SU-DHL-6 (cell line): ENCODE measurements at regions not wholly inside any gene's neighbourhood (a gene's known extent, or its start where the extent isn't known, plus 50 kb on each side); places are given as distances from the start of the nearest gene placed in this dataset.

Experiments used
- EZH2phosphoT487 ChIP-seq: fragments of 200-600 bp; sonication (generic), shearing (Covaris generic); conservative IDR thresholded peaks from 2 replicates; pipeline ENCODE4 v1.6.1; 2018; ENCODE audit warnings: mild to moderate bottlenecking, antibody characterized with exemption, low read length, moderate library complexity, mixed read lengths
- TF ChIP-seq, protein P1 (sequence below): fragments of 200-600 bp; sonication (generic); IDR thresholded peaks from one replicate; pipeline ENCODE4 v1.5.1; 2017; ENCODE audit warnings: antibody characterized with exemption, mild to moderate bottlenecking, low read length, moderate library complexity; ENCODE audit not compliant: insufficient read depth, poor library complexity, severe bottlenecking

GRCh38 chr9:75739884-75740611 lies 150.4 kb upstream of the PCSK5 start:
- TF ChIP-seq, protein P1, sequence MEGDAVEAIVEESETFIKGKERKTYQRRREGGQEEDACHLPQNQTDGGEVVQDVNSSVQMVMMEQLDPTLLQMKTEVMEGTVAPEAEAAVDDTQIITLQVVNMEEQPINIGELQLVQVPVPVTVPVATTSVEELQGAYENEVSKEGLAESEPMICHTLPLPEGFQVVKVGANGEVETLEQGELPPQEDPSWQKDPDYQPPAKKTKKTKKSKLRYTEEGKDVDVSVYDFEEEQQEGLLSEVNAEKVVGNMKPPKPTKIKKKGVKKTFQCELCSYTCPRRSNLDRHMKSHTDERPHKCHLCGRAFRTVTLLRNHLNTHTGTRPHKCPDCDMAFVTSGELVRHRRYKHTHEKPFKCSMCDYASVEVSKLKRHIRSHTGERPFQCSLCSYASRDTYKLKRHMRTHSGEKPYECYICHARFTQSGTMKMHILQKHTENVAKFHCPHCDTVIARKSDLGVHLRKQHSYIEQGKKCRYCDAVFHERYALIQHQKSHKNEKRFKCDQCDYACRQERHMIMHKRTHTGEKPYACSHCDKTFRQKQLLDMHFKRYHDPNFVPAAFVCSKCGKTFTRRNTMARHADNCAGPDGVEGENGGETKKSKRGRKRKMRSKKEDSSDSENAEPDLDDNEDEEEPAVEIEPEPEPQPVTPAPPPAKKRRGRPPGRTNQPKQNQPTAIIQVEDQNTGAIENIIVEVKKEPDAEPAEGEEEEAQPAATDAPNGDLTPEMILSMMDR = no peak
- TF ChIP-seq EZH2phosphoT487 = no peak
